HepG2 (cell line): ENCODE measurements at regions not wholly inside any gene's neighbourhood (a gene's known extent, or its start where the extent isn't known, plus 50 kb on each side); places are given as distances from the start of the nearest gene placed in this dataset.

Experiments used
- CBX5 ChIP-seq: sonication (generic); formaldehyde crosslinking; IDR thresholded peaks from 2 replicates; pipeline ENCODE4 v1.4.0; 2020; ENCODE audit warnings: missing genetic modification reagents, borderline replicate concordance
- CHD4 ChIP-seq: fragments of 200-600 bp; sonication (generic); IDR thresholded peaks from 2 replicates; pipeline ENCODE4 v1.7.0; 2017; ENCODE audit warnings: mild to moderate bottlenecking, low read length, borderline replicate concordance
- DDIT3 ChIP-seq: sonication (generic); formaldehyde crosslinking; IDR thresholded peaks from 2 replicates; pipeline ENCODE4 v1.4.0; 2020; ENCODE audit warnings: mild to moderate bottlenecking, missing genetic modification reagents
- ETV6 ChIP-seq: sonication (generic); formaldehyde crosslinking; conservative IDR thresholded peaks from 2 replicates; pipeline ENCODE4 v1.4.0; 2020; ENCODE audit warnings: missing genetic modification reagents
- GPN1 ChIP-seq: sonication (generic); formaldehyde crosslinking; IDR thresholded peaks from 2 replicates; pipeline ENCODE4 v1.5.1; 2020; ENCODE audit warnings: missing genetic modification reagents, borderline replicate concordance
- HES4 ChIP-seq: sonication (generic); formaldehyde crosslinking; IDR thresholded peaks from 2 replicates; pipeline ENCODE4 v1.9.0; 2021; ENCODE audit warnings: mild to moderate bottlenecking, missing genetic modification reagents, borderline replicate concordance
- HNF4A ChIP-seq: sonication (generic); formaldehyde crosslinking; IDR thresholded peaks from 2 replicates; pipeline ENCODE4 v1.4.0; 2020; ENCODE audit warnings: missing genetic modification reagents
- MXD3 ChIP-seq: IDR thresholded peaks from 2 replicates; pipeline ENCODE4 v1.6.1; 2016; ENCODE audit warnings: mild to moderate bottlenecking, missing biosample characterization, missing genetic modification reagents
- PHB2 ChIP-seq: fragments of 450-650 bp; IDR thresholded peaks from 2 replicates; pipeline ENCODE4 v1.6.1; 2018; ENCODE audit not compliant: partially characterized antibody
- ZNF382 ChIP-seq: sonication (generic); formaldehyde crosslinking; IDR thresholded peaks from 2 replicates; pipeline ENCODE4 v1.5.0; 2020; ENCODE audit warnings: missing genetic modification reagents, mild to moderate bottlenecking, borderline replicate concordance
- ZNF569 ChIP-seq: sonication (generic); formaldehyde crosslinking; IDR thresholded peaks from 2 replicates; pipeline ENCODE4 v1.5.0; 2020; ENCODE audit warnings: mild to moderate bottlenecking, missing genetic modification reagents, moderate library complexity, borderline replicate concordance
- ZNF646 ChIP-seq: sonication (generic); formaldehyde crosslinking; IDR thresholded peaks from 2 replicates; pipeline ENCODE4 v1.9.0; 2021; ENCODE audit warnings: mild to moderate bottlenecking, missing genetic modification reagents

GRCh38 chrX:9338986-9339385 is 125.9 kb upstream of the TBL1X start (continued):
- no peak for TF ChIP-seq HNF4A (CRISPR knock-in tag)
- no peak for TF ChIP-seq ETV6 (CRISPR knock-in tag)
- no peak for TF ChIP-seq DDIT3 (CRISPR knock-in tag)
- no peak for TF ChIP-seq ZNF646 (CRISPR knock-in tag)
- TF ChIP-seq ZNF569 (CRISPR knock-in tag): no peak
- no peak for TF ChIP-seq GPN1 (CRISPR knock-in tag)
- TF ChIP-seq MXD3 (CRISPR knock-in tag): no peak
- TF ChIP-seq ZNF382: no peak
- no peak for TF ChIP-seq CBX5
- no peak for TF ChIP-seq CHD4
- TF ChIP-seq PHB2: no peak
- no peak for TF ChIP-seq HES4 (CRISPR knock-in tag)
